Endothelial cell (in vitro differentiated cells): ENCODE measurements at regions not wholly inside any gene's neighbourhood (a gene's known extent, or its start where the extent isn't known, plus 50 kb on each side); places are given as distances from the start of the nearest gene placed in this dataset.

Source experiments
- DNase-seq: peaks from one replicate; pipeline ENCODE4 v3.0.0; 2021; ENCODE audit warnings: low spot score
- H3K27ac Mint-ChIP-seq: one replicate; pipeline ENCODE4 v1.8.0; 2021; ENCODE audit warnings: mixed read lengths, inconsistent platforms; ENCODE audit not compliant: unreplicated experiment
- H3K27me3 Mint-ChIP-seq: one replicate; pipeline ENCODE4 v1.8.0; 2021; ENCODE audit warnings: mild to moderate bottlenecking, moderate library complexity, mixed read lengths, inconsistent platforms; ENCODE audit not compliant: unreplicated experiment
- H3K36me3 Mint-ChIP-seq: one replicate; pipeline ENCODE4 v1.8.0; 2021; ENCODE audit warnings: mild to moderate bottlenecking, low read depth, mixed read lengths, inconsistent platforms; ENCODE audit not compliant: unreplicated experiment
- H3K4me1 Mint-ChIP-seq: one replicate; pipeline ENCODE4 v1.8.0; 2021; ENCODE audit warnings: mild to moderate bottlenecking, mixed read lengths, inconsistent platforms; ENCODE audit not compliant: unreplicated experiment
- H3K4me3 Mint-ChIP-seq: one replicate; pipeline ENCODE4 v1.8.0; 2021; ENCODE audit warnings: mild to moderate bottlenecking, mixed read lengths, inconsistent platforms; ENCODE audit not compliant: unreplicated experiment
- H3K9me3 Mint-ChIP-seq: one replicate; pipeline ENCODE4 v1.8.0; 2021; ENCODE audit warnings: mixed read lengths, inconsistent platforms; ENCODE audit not compliant: unreplicated experiment
- CTCF ChIP-seq: fragments of 200-600 bp; sonication (generic); IDR thresholded peaks from one replicate; pipeline ENCODE4 v1.5.0; 2021; ENCODE audit warnings: antibody characterized with exemption; ENCODE audit not compliant: unreplicated experiment

- DNase-seq: no peak
Measured at GRCh38 chr3:59300733-59301132, 250.9 kb upstream of the CFAP20DC start.

GRCh38 chr3:59299561-59299960 lies 249.7 kb upstream of the CFAP20DC start:
- Mint-ChIP-seq H3K36me3 (peaks cover 4% of the 10 kb centered on the region), H3K27ac (no peak overlapping the region), H3K4me1 (peaks cover 6% of the 10 kb centered on the region), H3K27me3 (no peaks in the 10 kb centered on the region), H3K9me3 (no peaks in the 10 kb centered on the region), H3K4me3 (no peak overlapping the region)
- no peak for DNase-seq
- TF ChIP-seq CTCF: no peak

More at GRCh38 chr3:59300733-59301132, 250.9 kb upstream of the CFAP20DC start:
- no peaks in the 10 kb centered on the region for H3K9me3 Mint-ChIP-seq
- H3K27me3 Mint-ChIP-seq: no peaks in the 10 kb centered on the region
- H3K27ac Mint-ChIP-seq: no peak overlapping the region
- no peak overlapping the region for H3K4me3 Mint-ChIP-seq
- TF ChIP-seq CTCF: no peak
- H3K4me1 Mint-ChIP-seq: peaks cover 6% of the 10 kb centered on the region
- no peaks in the 10 kb centered on the region for H3K36me3 Mint-ChIP-seq

GRCh38 chr3:59290358-59290757 lies 240.5 kb upstream of the CFAP20DC start:
- Mint-ChIP-seq H3K4me3 (no peak overlapping the region), H3K4me1 (no peaks in the 10 kb centered on the region), H3K27ac (no peak overlapping the region), H3K9me3 (peaks cover 8% of the 10 kb centered on the region), H3K27me3 (peaks cover 2% of the 10 kb centered on the region), H3K36me3 (peaks cover 3% of the 10 kb centered on the region)
- no peak for TF ChIP-seq CTCF
- DNase-seq: no peak

- no peak for TF ChIP-seq CTCF
- H3K27me3 Mint-ChIP-seq: peaks cover 2% of the 10 kb centered on the region
- no peaks in the 10 kb centered on the region for H3K36me3 Mint-ChIP-seq
- DNase-seq: no peak
- no peak overlapping the region for H3K4me3 Mint-ChIP-seq
- H3K4me1 Mint-ChIP-seq: no peaks in the 10 kb centered on the region
- H3K9me3 Mint-ChIP-seq: peaks cover 8% of the 10 kb centered on the region
- H3K27ac Mint-ChIP-seq: no peak overlapping the region
Measured at GRCh38 chr3:59289831-59290230, 240.0 kb upstream of the CFAP20DC start.

- Mint-ChIP-seq H3K27ac (no peak overlapping the region), H3K9me3 (peaks cover 5% of the 10 kb centered on the region), H3K4me3 (no peak overlapping the region), H3K4me1 (no peaks in the 10 kb centered on the region), H3K36me3 (peaks cover 1% of the 10 kb centered on the region), H3K27me3 (peaks cover 2% of the 10 kb centered on the region)
- no peak for TF ChIP-seq CTCF
- no peak for DNase-seq
Measured at GRCh38 chr3:59288951-59289350, 239.1 kb upstream of the CFAP20DC start.
